GM23338 (cell line): ENCODE measurements at regions not wholly inside any gene's neighbourhood (a gene's known extent, or its start where the extent isn't known, plus 50 kb on each side); places are given as distances from the start of the nearest gene placed in this dataset.

Experiments
- CREB1 ChIP-seq: fragments of 250-450 bp; sonication (Bioruptor Pico); IDR thresholded peaks from 2 replicates; pipeline ENCODE4 v1.5.0; 2020; ENCODE audit warnings: low read depth, mild to moderate bottlenecking, moderate library complexity
- EZH2 ChIP-seq: fragments of 200-600 bp; sonication (generic); IDR thresholded peaks from one replicate; pipeline ENCODE4 v1.8.0; 2017; ENCODE audit warnings: antibody characterized with exemption, mild to moderate bottlenecking, low read depth; ENCODE audit not compliant: unreplicated experiment
- EZH2phosphoT487 ChIP-seq: fragments of 200-600 bp; sonication (generic); IDR thresholded peaks from one replicate; pipeline ENCODE4 v1.8.1; 2018; ENCODE audit warnings: antibody characterized with exemption; ENCODE audit not compliant: unreplicated experiment
- JUNB ChIP-seq: IDR thresholded peaks from one replicate; pipeline ENCODE4 v1.6.1; 2016; ENCODE audit warnings: antibody characterized with exemption; ENCODE audit not compliant: unreplicated experiment
- NANOG ChIP-seq: IDR thresholded peaks from 2 replicates; pipeline ENCODE4 v1.6.1; 2016; ENCODE audit warnings: antibody characterized with exemption, borderline replicate concordance
- POLR2AphosphoS5 ChIP-seq: IDR thresholded peaks from 2 replicates; pipeline ENCODE4 v1.6.1; 2016; ENCODE audit warnings: antibody characterized with exemption, low read depth
- ZNF114 ChIP-seq: fragments of 250-450 bp; sonication (Bioruptor Pico); IDR thresholded peaks from 2 replicates; pipeline ENCODE4 v1.5.0; 2020; ENCODE audit warnings: mild to moderate bottlenecking, moderate library complexity
- TF ChIP-seq, protein P1 (sequence below), 2 experiments: fragments of 200-600 bp in 1 of 2; sonication (generic) in 1 of 2; conservative IDR thresholded peaks; 2 replicates each; pipeline versions ENCODE4 v1.5.1 to v1.6.1; 2016 to 2017; ENCODE audit warnings: antibody characterized with exemption in 2 of 2, low read depth in 2 of 2, mild to moderate bottlenecking in 2 of 2, moderate library complexity in 1 of 2
- TF ChIP-seq, protein P2 (sequence below): IDR thresholded peaks from 2 replicates; pipeline ENCODE4 v1.6.1; 2016; ENCODE audit warnings: antibody characterized with exemption

GRCh38 chr1:96568639-96569038 lies 152.9 kb upstream of the PTBP2 start:
- TF ChIP-seq, protein P1, sequence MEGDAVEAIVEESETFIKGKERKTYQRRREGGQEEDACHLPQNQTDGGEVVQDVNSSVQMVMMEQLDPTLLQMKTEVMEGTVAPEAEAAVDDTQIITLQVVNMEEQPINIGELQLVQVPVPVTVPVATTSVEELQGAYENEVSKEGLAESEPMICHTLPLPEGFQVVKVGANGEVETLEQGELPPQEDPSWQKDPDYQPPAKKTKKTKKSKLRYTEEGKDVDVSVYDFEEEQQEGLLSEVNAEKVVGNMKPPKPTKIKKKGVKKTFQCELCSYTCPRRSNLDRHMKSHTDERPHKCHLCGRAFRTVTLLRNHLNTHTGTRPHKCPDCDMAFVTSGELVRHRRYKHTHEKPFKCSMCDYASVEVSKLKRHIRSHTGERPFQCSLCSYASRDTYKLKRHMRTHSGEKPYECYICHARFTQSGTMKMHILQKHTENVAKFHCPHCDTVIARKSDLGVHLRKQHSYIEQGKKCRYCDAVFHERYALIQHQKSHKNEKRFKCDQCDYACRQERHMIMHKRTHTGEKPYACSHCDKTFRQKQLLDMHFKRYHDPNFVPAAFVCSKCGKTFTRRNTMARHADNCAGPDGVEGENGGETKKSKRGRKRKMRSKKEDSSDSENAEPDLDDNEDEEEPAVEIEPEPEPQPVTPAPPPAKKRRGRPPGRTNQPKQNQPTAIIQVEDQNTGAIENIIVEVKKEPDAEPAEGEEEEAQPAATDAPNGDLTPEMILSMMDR (conservative IDR thresholded peaks at IDR 0.05; ENCODE audit: low read depth in 2 of 2) = no peak
- TF ChIP-seq NANOG = no peak
- TF ChIP-seq JUNB = no peak
- TF ChIP-seq POLR2AphosphoS5 = no peak
- TF ChIP-seq ZNF114 (CRISPR knock-in tag) = no peak
- no peak for TF ChIP-seq EZH2phosphoT487
- no peak for TF ChIP-seq EZH2
- no peak for TF ChIP-seq CREB1 (CRISPR knock-in tag)
- TF ChIP-seq, protein P2, sequence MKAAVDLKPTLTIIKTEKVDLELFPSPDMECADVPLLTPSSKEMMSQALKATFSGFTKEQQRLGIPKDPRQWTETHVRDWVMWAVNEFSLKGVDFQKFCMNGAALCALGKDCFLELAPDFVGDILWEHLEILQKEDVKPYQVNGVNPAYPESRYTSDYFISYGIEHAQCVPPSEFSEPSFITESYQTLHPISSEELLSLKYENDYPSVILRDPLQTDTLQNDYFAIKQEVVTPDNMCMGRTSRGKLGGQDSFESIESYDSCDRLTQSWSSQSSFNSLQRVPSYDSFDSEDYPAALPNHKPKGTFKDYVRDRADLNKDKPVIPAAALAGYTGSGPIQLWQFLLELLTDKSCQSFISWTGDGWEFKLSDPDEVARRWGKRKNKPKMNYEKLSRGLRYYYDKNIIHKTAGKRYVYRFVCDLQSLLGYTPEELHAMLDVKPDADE = no peak
